HCT116 (cell line): ENCODE measurements at regions not wholly inside any gene's neighbourhood (a gene's known extent, or its start where the extent isn't known, plus 50 kb on each side); places are given as distances from the start of the nearest gene placed in this dataset.

Experiments used
- ATAC-seq: fragments of 200-7000 bp; cut with Tn5 transposase; 2 replicates; pipeline ENCODE4 v1.9.1; 2020; ENCODE audit warnings: mild to moderate bottlenecking, moderate library complexity
- BruUV-seq: library from RNA; stranded (reverse); fragments of 400-500 nt; replicated peaks from 2 replicates; lab custom pipeline; 2021; lab: Mats Ljungman, UMichigan
- CTCF ChIA-PET: fragments of 300-600 bp; sonication (Branson Sonifier 250); formaldehyde crosslinking; loops from one replicate; lab custom pipeline; 2021; ENCODE audit warnings: antibody characterized with exemption; lab: Charles Lee
- POLR2A ChIA-PET: fragments of 300-600, 350-600 bp; sonication (Branson Sonifier 250); formaldehyde crosslinking; loops from one replicate; lab custom pipeline; 2021; ENCODE audit warnings: antibody characterized with exemption; lab: Charles Lee
- RAD21 ChIA-PET, 2 experiments: fragments of 300-600 bp; sonication (Branson Sonifier 250); formaldehyde crosslinking; loops; one replicate each; lab custom pipeline; 2023; ENCODE audit warnings: low total read pairs in 2 of 2; ENCODE audit not compliant: uncharacterized antibody in 2 of 2, unreplicated experiment in 2 of 2, low non-redundant PET in 1 of 2; lab: Charles Lee
- DNase-seq: peaks from one replicate; pipeline ENCODE4 v3.0.0-alpha.2; 2010; ENCODE audit warnings: low read depth, low spot score
- H2AFZ ChIP-seq: fragments of 200-600 bp; shearing (Covaris generic), sonication (generic); 2 replicates; pipeline ENCODE4 v1.6.1; 2017; ENCODE audit warnings: low read depth, mixed run types, mixed read lengths, antibody characterized with exemption, low read length; ENCODE audit not compliant: poor library complexity, severe bottlenecking
- H3K27ac ChIP-seq: 2 replicates; pipeline ENCODE4 v1.5.1; 2012; ENCODE audit warnings: low read depth, low read length
- H3K27me3 ChIP-seq: fragments of 200-600 bp; sonication (generic); 2 replicates; pipeline ENCODE4 v1.6.1; 2016; ENCODE audit warnings: mixed run types, low read length, mixed read lengths; ENCODE audit not compliant: insufficient read depth
- H3K36me3 ChIP-seq, 2 experiments: fragments of 200-500 bp in 1 of 2; fragments of 200-600 bp in 1 of 2; sonication (Bioruptor generic) in 1 of 2; sonication (generic) in 1 of 2; 2 replicates each; pipeline versions ENCODE4 v1.5.1 to v1.6.1; 2014 to 2016; ENCODE audit warnings: low read length in 2 of 2, inconsistent platforms in 1 of 2, mixed read lengths in 1 of 2, mixed run types in 1 of 2; ENCODE audit not compliant: insufficient read depth in 2 of 2, control insufficient read depth in 1 of 2
- H3K4me1 ChIP-seq, 2 experiments: fragments of 200-600 bp in 1 of 2; sonication (generic) in 1 of 2; 2 replicates each; pipeline versions ENCODE4 v1.5.1 to v1.6.1; 2012 to 2017; ENCODE audit warnings: low read length in 2 of 2, inconsistent platforms in 1 of 2, mild to moderate bottlenecking in 1 of 2, mixed read lengths in 1 of 2, mixed run types in 1 of 2, moderate library complexity in 1 of 2; ENCODE audit not compliant: insufficient read depth in 2 of 2, control insufficient read depth in 1 of 2
- H3K4me2 ChIP-seq: fragments of 200-600 bp; sonication (generic); 2 replicates; pipeline ENCODE4 v1.6.1; 2017; ENCODE audit warnings: mixed run types, low read length, mixed read lengths
- H3K4me3 ChIP-seq, 2 experiments: fragments of 200-600 bp in 1 of 2; sonication (generic) in 1 of 2; replicated peaks in 1 of 2; 2 replicates each; pipeline ENCODE4 v1.5.1; 2011 to 2016; ENCODE audit warnings: low read length in 2 of 2, control low read depth in 1 of 2, low read depth in 1 of 2, mild to moderate bottlenecking in 1 of 2, mixed read lengths in 1 of 2, mixed run types in 1 of 2
- H3K79me2 ChIP-seq: fragments of 200-600 bp; sonication (generic); 2 replicates; pipeline ENCODE4 v1.6.1; 2017; ENCODE audit warnings: mild to moderate bottlenecking, mixed run types, low read length, moderate library complexity, mixed read lengths; ENCODE audit not compliant: insufficient read depth
- H3K9ac ChIP-seq: fragments of 200-600 bp; sonication (generic); 2 replicates; pipeline ENCODE4 v1.6.1; 2016; ENCODE audit warnings: low read length, mixed read lengths
- H3K9me2 ChIP-seq: fragments of 200-600 bp; sonication (generic), shearing (Covaris generic); 2 replicates; pipeline ENCODE4 v1.6.1; 2017; ENCODE audit warnings: mixed run types, mild to moderate bottlenecking, moderate library complexity; ENCODE audit not compliant: insufficient read depth
- H3K9me3 ChIP-seq, 2 experiments: fragments of 200-500 bp in 1 of 2; fragments of 200-600 bp in 1 of 2; sonication (Bioruptor generic) in 1 of 2; sonication (generic) in 1 of 2; 2 replicates each; pipeline ENCODE4 v1.6.1; 2014 to 2017; ENCODE audit warnings: low read length in 2 of 2, mixed read lengths in 2 of 2, inconsistent platforms in 1 of 2, low read depth in 1 of 2, mild to moderate bottlenecking in 1 of 2, mixed run types in 1 of 2, moderate library complexity in 1 of 2; ENCODE audit not compliant: control insufficient read depth in 1 of 2, insufficient read depth in 1 of 2
- H4K20me1 ChIP-seq: fragments of 200-600 bp; sonication (generic), shearing (Covaris generic); 2 replicates; pipeline ENCODE4 v1.6.1; 2017; ENCODE audit warnings: mixed run types, mild to moderate bottlenecking, moderate library complexity; ENCODE audit not compliant: insufficient read depth
- CBX3 ChIP-seq: IDR thresholded peaks from 2 replicates; pipeline ENCODE4 v1.6.1; 2012; ENCODE audit warnings: low read depth
- CEBPB ChIP-seq: IDR thresholded peaks from 2 replicates; pipeline ENCODE4 v1.6.1; 2012; ENCODE audit warnings: low read depth
- ELF1 ChIP-seq: IDR thresholded peaks from 2 replicates; pipeline ENCODE4 v1.6.1; 2012; ENCODE audit warnings: low read depth, borderline replicate concordance
- EZH2 ChIP-seq: fragments of 200-600 bp; sonication (generic); IDR thresholded peaks from 2 replicates; pipeline ENCODE4 v1.6.1; 2017; ENCODE audit warnings: antibody characterized with exemption, mixed run types
- EZH2phosphoT487 ChIP-seq: fragments of 200-600 bp; IDR thresholded peaks from 2 replicates; pipeline ENCODE4 v1.6.1; 2018; ENCODE audit warnings: antibody characterized with exemption, borderline replicate concordance
- JUND ChIP-seq: IDR thresholded peaks from 2 replicates; pipeline ENCODE4 v1.6.1; 2012
- POLR2AphosphoS5 ChIP-seq: IDR thresholded peaks from 2 replicates; pipeline ENCODE4 v1.6.1; 2011; ENCODE audit warnings: mild to moderate bottlenecking, low read depth, low read length, moderate library complexity
- TCF7L2 ChIP-seq: IDR thresholded peaks from 2 replicates; pipeline ENCODE4 v1.7.0; 2011; ENCODE audit warnings: borderline replicate concordance, inconsistent platforms; ENCODE audit not compliant: insufficient read depth, insufficient read length; ENCODE audit errors: extremely low read depth
- YY1 ChIP-seq: IDR thresholded peaks from 2 replicates; pipeline ENCODE4 v1.6.1; 2011; ENCODE audit warnings: low read length, low read depth, moderate library complexity, mild to moderate bottlenecking; ENCODE audit not compliant: insufficient replicate concordance; ENCODE audit errors: extremely low read depth
- ZFX ChIP-seq: fragments of 450-650 bp; IDR thresholded peaks from 2 replicates; pipeline ENCODE4 v1.6.1; 2017
- intact Hi-C: fragments of 100-400 bp; cut with micrococcal nuclease; formaldehyde crosslinking; loops from 2 replicates; pipeline ENCODE4 v1.10.0; 2022
- TF ChIP-seq, protein P1 (sequence below): IDR thresholded peaks from 2 replicates; pipeline ENCODE4 v1.6.1; 2012; ENCODE audit warnings: low read depth
- TF ChIP-seq, protein P2 (sequence below): IDR thresholded peaks from 2 replicates; pipeline ENCODE4 v1.6.1; 2011; ENCODE audit warnings: mild to moderate bottlenecking, low read length, moderate library complexity; ENCODE audit not compliant: insufficient replicate concordance; ENCODE audit errors: extremely low read depth
- TF ChIP-seq, protein P3 (sequence below): IDR thresholded peaks from 2 replicates; pipeline ENCODE4 v1.6.1; 2012
- TF ChIP-seq, protein P4 (sequence below): IDR thresholded peaks from 2 replicates; pipeline ENCODE4 v1.6.1; 2012

DNA sequence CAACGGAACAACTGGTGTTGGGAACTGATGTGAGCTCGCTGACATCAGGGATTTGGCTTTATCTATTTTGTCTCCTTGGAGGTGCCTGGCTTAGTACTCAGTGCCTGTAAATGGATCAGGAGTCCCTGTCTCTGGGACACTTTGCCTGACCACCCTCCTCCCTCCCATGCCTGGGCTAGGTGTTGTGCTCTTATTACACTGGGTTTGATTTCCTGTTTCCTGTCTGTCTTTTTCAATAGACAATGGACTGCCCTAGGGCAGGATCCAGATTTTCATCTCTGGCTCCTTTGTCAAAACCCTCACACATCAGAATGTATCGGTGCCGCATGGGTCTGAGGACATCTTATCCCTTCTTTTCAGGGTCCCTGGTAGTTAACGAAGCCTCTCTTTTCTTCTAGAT is 223.6 kb upstream of the ASIC2 start:
- Histone ChIP-seq H3K4me2 (no peak overlapping the region), H2AFZ (no peak overlapping the region), H3K4me1 (no peaks in the 10 kb centered on the region), H3K79me2 (no peaks in the 10 kb centered on the region), H3K4me3 (no peak overlapping the region), H4K20me1 (no peaks in the 10 kb centered on the region), H3K36me3 (no peaks in the 10 kb centered on the region), H3K9ac (no peak overlapping the region), H3K27ac (no peak overlapping the region), H3K27me3 (no peaks in the 10 kb centered on the region), H3K9me3 (peaks cover 0 to 5% of the 10 kb centered on the region in 2 experiments; a peak in 1 of 4 replicates), H3K9me2 (no peaks in the 10 kb centered on the region)
- CTCF ChIA-PET, result no interaction called here
- POLR2A ChIA-PET, result no interaction called here
- TF ChIP-seq, protein P1, sequence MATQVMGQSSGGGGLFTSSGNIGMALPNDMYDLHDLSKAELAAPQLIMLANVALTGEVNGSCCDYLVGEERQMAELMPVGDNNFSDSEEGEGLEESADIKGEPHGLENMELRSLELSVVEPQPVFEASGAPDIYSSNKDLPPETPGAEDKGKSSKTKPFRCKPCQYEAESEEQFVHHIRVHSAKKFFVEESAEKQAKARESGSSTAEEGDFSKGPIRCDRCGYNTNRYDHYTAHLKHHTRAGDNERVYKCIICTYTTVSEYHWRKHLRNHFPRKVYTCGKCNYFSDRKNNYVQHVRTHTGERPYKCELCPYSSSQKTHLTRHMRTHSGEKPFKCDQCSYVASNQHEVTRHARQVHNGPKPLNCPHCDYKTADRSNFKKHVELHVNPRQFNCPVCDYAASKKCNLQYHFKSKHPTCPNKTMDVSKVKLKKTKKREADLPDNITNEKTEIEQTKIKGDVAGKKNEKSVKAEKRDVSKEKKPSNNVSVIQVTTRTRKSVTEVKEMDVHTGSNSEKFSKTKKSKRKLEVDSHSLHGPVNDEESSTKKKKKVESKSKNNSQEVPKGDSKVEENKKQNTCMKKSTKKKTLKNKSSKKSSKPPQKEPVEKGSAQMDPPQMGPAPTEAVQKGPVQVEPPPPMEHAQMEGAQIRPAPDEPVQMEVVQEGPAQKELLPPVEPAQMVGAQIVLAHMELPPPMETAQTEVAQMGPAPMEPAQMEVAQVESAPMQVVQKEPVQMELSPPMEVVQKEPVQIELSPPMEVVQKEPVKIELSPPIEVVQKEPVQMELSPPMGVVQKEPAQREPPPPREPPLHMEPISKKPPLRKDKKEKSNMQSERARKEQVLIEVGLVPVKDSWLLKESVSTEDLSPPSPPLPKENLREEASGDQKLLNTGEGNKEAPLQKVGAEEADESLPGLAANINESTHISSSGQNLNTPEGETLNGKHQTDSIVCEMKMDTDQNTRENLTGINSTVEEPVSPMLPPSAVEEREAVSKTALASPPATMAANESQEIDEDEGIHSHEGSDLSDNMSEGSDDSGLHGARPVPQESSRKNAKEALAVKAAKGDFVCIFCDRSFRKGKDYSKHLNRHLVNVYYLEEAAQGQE, result no peak
- TF ChIP-seq YY1, result no peak
- no TSS peak for BruUV-seq
- intact Hi-C loops, result no loop called here
- no peak for ATAC-seq
- RAD21 ChIA-PET, result no interaction called here
- no peak for DNase-seq

DNA sequence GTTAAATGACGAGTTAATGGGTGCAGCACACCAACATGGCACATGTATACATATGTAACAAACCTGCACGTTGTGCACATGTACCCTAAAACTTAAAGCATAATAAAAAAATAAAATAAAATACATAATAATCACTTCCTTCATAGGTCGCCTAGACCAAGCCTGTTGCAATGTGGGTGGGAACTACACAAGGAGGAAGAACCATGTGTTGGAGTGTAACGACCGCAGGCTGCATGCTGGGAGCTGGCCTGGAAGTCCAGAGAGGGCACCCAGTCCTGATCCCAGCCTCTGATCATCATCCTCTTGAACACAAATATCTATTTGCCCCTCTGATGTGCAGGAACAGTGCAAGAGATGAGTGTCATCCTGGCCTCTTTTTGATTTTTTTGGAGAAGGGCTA is 224.7 kb upstream of the ASIC2 start:
- Histone ChIP-seq H3K9me3 (no peaks in the 10 kb centered on the region; a peak in 1 of 4 replicates), H2AFZ (no peak overlapping the region), H3K36me3 (no peaks in the 10 kb centered on the region), H3K27me3 (no peaks in the 10 kb centered on the region), H3K9ac (no peak overlapping the region), H3K4me1 (no peaks in the 10 kb centered on the region), H3K9me2 (no peaks in the 10 kb centered on the region), H3K4me3 (no peak overlapping the region), H3K27ac (no peak overlapping the region), H3K79me2 (no peaks in the 10 kb centered on the region), H3K4me2 (no peak overlapping the region), H4K20me1 (no peaks in the 10 kb centered on the region)
- intact Hi-C loops, result no loop called here
- no TSS peak for BruUV-seq
- ChIA-PET CTCF (no interaction called here), RAD21 (no interaction called here), POLR2A (no interaction called here)
- ATAC-seq (no peak), DNase-seq (no peak)
- TF ChIP-seq CBX3 (no peak), EZH2 (no peak), JUND (no peak), EZH2phosphoT487 (no peak), ELF1 (no peak), POLR2AphosphoS5 (no peak), TCF7L2 (no peak), ZFX (no peak), CEBPB (no peak), YY1 (no peak)
- TF ChIP-seq, protein P2, sequence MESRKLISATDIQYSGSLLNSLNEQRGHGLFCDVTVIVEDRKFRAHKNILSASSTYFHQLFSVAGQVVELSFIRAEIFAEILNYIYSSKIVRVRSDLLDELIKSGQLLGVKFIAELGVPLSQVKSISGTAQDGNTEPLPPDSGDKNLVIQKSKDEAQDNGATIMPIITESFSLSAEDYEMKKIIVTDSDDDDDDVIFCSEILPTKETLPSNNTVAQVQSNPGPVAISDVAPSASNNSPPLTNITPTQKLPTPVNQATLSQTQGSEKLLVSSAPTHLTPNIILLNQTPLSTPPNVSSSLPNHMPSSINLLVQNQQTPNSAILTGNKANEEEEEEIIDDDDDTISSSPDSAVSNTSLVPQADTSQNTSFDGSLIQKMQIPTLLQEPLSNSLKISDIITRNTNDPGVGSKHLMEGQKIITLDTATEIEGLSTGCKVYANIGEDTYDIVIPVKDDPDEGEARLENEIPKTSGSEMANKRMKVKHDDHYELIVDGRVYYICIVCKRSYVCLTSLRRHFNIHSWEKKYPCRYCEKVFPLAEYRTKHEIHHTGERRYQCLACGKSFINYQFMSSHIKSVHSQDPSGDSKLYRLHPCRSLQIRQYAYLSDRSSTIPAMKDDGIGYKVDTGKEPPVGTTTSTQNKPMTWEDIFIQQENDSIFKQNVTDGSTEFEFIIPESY, result no peak
- TF ChIP-seq, protein P3, sequence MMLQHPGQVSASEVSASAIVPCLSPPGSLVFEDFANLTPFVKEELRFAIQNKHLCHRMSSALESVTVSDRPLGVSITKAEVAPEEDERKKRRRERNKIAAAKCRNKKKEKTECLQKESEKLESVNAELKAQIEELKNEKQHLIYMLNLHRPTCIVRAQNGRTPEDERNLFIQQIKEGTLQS, result no peak
- TF ChIP-seq, protein P4, sequence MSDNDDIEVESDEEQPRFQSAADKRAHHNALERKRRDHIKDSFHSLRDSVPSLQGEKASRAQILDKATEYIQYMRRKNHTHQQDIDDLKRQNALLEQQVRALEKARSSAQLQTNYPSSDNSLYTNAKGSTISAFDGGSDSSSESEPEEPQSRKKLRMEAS, result no peak
